Hepatocyte (in vitro differentiated cells): ENCODE measurements at regions not wholly inside any gene's neighbourhood (a gene's known extent, or its start where the extent isn't known, plus 50 kb on each side); places are given as distances from the start of the nearest gene placed in this dataset.

Experiments
- DNase-seq: peaks from one replicate; pipeline ENCODE4 v3.0.0-alpha.2; 2016; ENCODE audit warnings: low spot score
- H2AFZ ChIP-seq: fragments of 200-600 bp; sonication (generic); 2 replicates; pipeline ENCODE4 v1.6.0; 2016; ENCODE audit warnings: antibody characterized with exemption, mild to moderate bottlenecking
- H3K27ac ChIP-seq: fragments of 200-600 bp; sonication (generic); 2 replicates; pipeline ENCODE4 v1.5.1; 2016; ENCODE audit warnings: mild to moderate bottlenecking
- H3K27me3 ChIP-seq: fragments of 200-600 bp; sonication (generic); 2 replicates; pipeline ENCODE4 v1.6.1; 2016
- H3K36me3 ChIP-seq: fragments of 200-600 bp; sonication (generic); replicated peaks from 2 replicates; pipeline ENCODE4 v1.5.1; 2016; ENCODE audit warnings: low read depth; ENCODE audit not compliant: insufficient read depth
- H3K4me1 ChIP-seq: fragments of 200-600 bp; sonication (generic); 2 replicates; pipeline ENCODE4 v1.5.1; 2016; ENCODE audit warnings: mild to moderate bottlenecking, moderate library complexity; ENCODE audit not compliant: insufficient read depth
- H3K4me2 ChIP-seq: fragments of 200-600 bp; sonication (generic); 2 replicates; pipeline ENCODE4 v1.6.0; 2016
- H3K4me3 ChIP-seq: fragments of 200-600 bp; sonication (generic); 2 replicates; pipeline ENCODE4 v1.5.1; 2016; ENCODE audit warnings: mild to moderate bottlenecking
- H3K79me2 ChIP-seq: fragments of 200-600 bp; sonication (generic); 2 replicates; pipeline ENCODE4 v1.6.0; 2017; ENCODE audit warnings: mild to moderate bottlenecking
- H3K9me2 ChIP-seq: fragments of 200-600 bp; sonication (generic); replicated peaks from 2 replicates; pipeline ENCODE4 v1.6.0; 2017; ENCODE audit warnings: mild to moderate bottlenecking; ENCODE audit not compliant: insufficient read depth
- H3K9me3 ChIP-seq: fragments of 200-600 bp; sonication (generic); 2 replicates; pipeline ENCODE4 v1.5.1; 2016; ENCODE audit warnings: low read depth, mild to moderate bottlenecking
- H4K20me1 ChIP-seq: fragments of 200-600 bp; sonication (generic); 2 replicates; pipeline ENCODE4 v1.6.0; 2016; ENCODE audit warnings: mild to moderate bottlenecking; ENCODE audit not compliant: insufficient read depth, poor library complexity, severe bottlenecking
- CTCF ChIP-seq: fragments of 200-600 bp; sonication (generic); IDR thresholded peaks from 2 replicates; pipeline ENCODE4 v1.5.1; 2016; ENCODE audit warnings: antibody characterized with exemption, mild to moderate bottlenecking; ENCODE audit not compliant: poor library complexity
- EZH2 ChIP-seq: fragments of 200-600 bp; sonication (generic); IDR thresholded peaks from 2 replicates; pipeline ENCODE4 v1.6.1; 2016; ENCODE audit warnings: antibody characterized with exemption, mild to moderate bottlenecking, borderline replicate concordance
- EZH2phosphoT487 ChIP-seq: fragments of 200-600 bp; sonication (generic); IDR thresholded peaks from one replicate; pipeline ENCODE4 v1.6.1; 2018; ENCODE audit warnings: antibody characterized with exemption, mild to moderate bottlenecking, low read depth, moderate library complexity; ENCODE audit not compliant: unreplicated experiment, severe bottlenecking
- WGBS: methylation state at CpG from one replicate; pipeline ENCODE4 v1.1.6; 2016; ENCODE audit warnings: low lambda C conversion rate; ENCODE audit errors: missing lambda C conversion rate; 5-methylcytosine and 5-hydroxymethylcytosine counted together

- DNase-seq = no peak
- no peak overlapping the region for H3K4me2 ChIP-seq
- H3K4me3 ChIP-seq = no peak overlapping the region
- H3K79me2 ChIP-seq = no peaks in the 10 kb centered on the region
- no peaks in the 10 kb centered on the region for H3K36me3 ChIP-seq
- H3K4me1 ChIP-seq = no peaks in the 10 kb centered on the region
- no peaks in the 10 kb centered on the region for H4K20me1 ChIP-seq
- H3K27ac ChIP-seq = no peak overlapping the region
- H3K9me2 ChIP-seq = no peaks in the 10 kb centered on the region
- WGBS = 64% methylated on average over 3 of the region's 3 CpGs
- H3K27me3 ChIP-seq = no peaks in the 10 kb centered on the region
- no peak for TF ChIP-seq EZH2phosphoT487
- TF ChIP-seq EZH2 = no peak
- H2AFZ ChIP-seq = no peak overlapping the region
- H3K9me3 ChIP-seq = no peaks in the 10 kb centered on the region
Observed at GRCh38 chr10:52455098-52455497, 141.0 kb downstream of the DKK1 start.

GRCh38 chr10:52459097-52459496 lies 145.0 kb downstream of the DKK1 start:
- DNase-seq = no peak
- Histone ChIP-seq H3K4me3 (no peak overlapping the region), H3K9me2 (no peaks in the 10 kb centered on the region), H3K9me3 (no peaks in the 10 kb centered on the region), H3K27ac (no peak overlapping the region), H4K20me1 (no peaks in the 10 kb centered on the region), H3K79me2 (no peaks in the 10 kb centered on the region), H3K36me3 (no peaks in the 10 kb centered on the region), H3K4me2 (no peak overlapping the region), H2AFZ (no peak overlapping the region), H3K4me1 (no peaks in the 10 kb centered on the region), H3K27me3 (no peaks in the 10 kb centered on the region)
- no peak for TF ChIP-seq EZH2phosphoT487
- no peak for TF ChIP-seq CTCF
- no peak for TF ChIP-seq EZH2

GRCh38 chr10:52463826-52464225 lies 149.7 kb downstream of the DKK1 start:
- H3K4me2 ChIP-seq = no peak overlapping the region
- DNase-seq = no peak
- TF ChIP-seq CTCF (no peak), EZH2 (no peak), EZH2phosphoT487 (no peak)
- H3K9me2 ChIP-seq = no peaks in the 10 kb centered on the region
- H4K20me1 ChIP-seq = no peaks in the 10 kb centered on the region
- H2AFZ ChIP-seq = no peak overlapping the region
- no peaks in the 10 kb centered on the region for H3K9me3 ChIP-seq
- no peaks in the 10 kb centered on the region for H3K4me1 ChIP-seq
- WGBS = 75% methylated on average over 1 of the region's 1 CpG
- no peaks in the 10 kb centered on the region for H3K27me3 ChIP-seq
- no peak overlapping the region for H3K27ac ChIP-seq
- no peaks in the 10 kb centered on the region for H3K79me2 ChIP-seq
- no peaks in the 10 kb centered on the region for H3K36me3 ChIP-seq
- H3K4me3 ChIP-seq = no peak overlapping the region

- Histone ChIP-seq H3K4me3 (no peak overlapping the region), H3K9me2 (no peaks in the 10 kb centered on the region), H3K4me1 (no peaks in the 10 kb centered on the region), H3K36me3 (no peaks in the 10 kb centered on the region), H3K4me2 (no peak overlapping the region), H4K20me1 (no peaks in the 10 kb centered on the region), H2AFZ (no peak overlapping the region), H3K9me3 (no peaks in the 10 kb centered on the region), H3K79me2 (no peaks in the 10 kb centered on the region), H3K27me3 (no peaks in the 10 kb centered on the region), H3K27ac (no peak overlapping the region)
- WGBS = 92% methylated on average over 9 of the region's 9 CpGs
- TF ChIP-seq EZH2 (no peak), EZH2phosphoT487 (no peak)
- no peak for DNase-seq
Observed at GRCh38 chr10:52464368-52465124, 150.5 kb downstream of the DKK1 start.
